Fibroblast of the aortic adventitia (primary cell): ENCODE measurements at regions not wholly inside any gene's neighbourhood (a gene's known extent, or its start where the extent isn't known, plus 50 kb on each side); places are given as distances from the start of the nearest gene placed in this dataset.
"Not testable (repeated sequence)": the region's sequence is repeated elsewhere in the genome, so short reads cannot be mapped to it uniquely, and the experiment has no call there.

ENCODE experiments used
- DNase-seq: peaks from one replicate; pipeline ENCODE4 v3.0.0-alpha.2; 2010; ENCODE audit warnings: low read depth
- H3K4me3 ChIP-seq: 2 replicates; pipeline ENCODE4 v1.5.1; 2011; ENCODE audit warnings: low read depth, mild to moderate bottlenecking, control low read depth, low read length, moderate library complexity
- TF ChIP-seq, protein P1 (sequence below): IDR thresholded peaks from 2 replicates; pipeline ENCODE4 v1.5.1; 2011; ENCODE audit warnings: mild to moderate bottlenecking, low read length, control low read depth, inconsistent platforms; ENCODE audit not compliant: insufficient read depth

DNA sequence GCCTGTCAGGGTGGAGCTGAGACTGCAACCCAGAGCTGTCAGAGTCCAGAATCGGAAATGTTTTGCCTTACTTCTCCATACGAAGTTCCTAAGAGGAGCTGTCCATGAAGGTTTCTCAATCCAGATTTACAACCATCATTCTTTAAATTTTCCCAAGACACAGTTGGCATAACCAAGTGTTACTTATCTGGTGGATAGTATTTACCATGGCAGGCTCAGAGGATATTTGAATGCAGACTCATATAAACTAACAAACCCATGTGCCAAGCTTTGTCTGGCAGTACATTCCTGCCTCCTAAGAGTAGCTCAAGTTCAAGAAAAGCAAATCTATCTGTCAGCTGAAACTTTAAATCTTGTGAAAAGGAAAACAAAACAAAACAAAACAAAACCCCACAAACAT is 267.9 kb downstream of the ZNF326 start:
- peak; percentile 23 for DNase-seq
- no peak overlapping the region for H3K4me3 ChIP-seq
- TF ChIP-seq, protein P1, sequence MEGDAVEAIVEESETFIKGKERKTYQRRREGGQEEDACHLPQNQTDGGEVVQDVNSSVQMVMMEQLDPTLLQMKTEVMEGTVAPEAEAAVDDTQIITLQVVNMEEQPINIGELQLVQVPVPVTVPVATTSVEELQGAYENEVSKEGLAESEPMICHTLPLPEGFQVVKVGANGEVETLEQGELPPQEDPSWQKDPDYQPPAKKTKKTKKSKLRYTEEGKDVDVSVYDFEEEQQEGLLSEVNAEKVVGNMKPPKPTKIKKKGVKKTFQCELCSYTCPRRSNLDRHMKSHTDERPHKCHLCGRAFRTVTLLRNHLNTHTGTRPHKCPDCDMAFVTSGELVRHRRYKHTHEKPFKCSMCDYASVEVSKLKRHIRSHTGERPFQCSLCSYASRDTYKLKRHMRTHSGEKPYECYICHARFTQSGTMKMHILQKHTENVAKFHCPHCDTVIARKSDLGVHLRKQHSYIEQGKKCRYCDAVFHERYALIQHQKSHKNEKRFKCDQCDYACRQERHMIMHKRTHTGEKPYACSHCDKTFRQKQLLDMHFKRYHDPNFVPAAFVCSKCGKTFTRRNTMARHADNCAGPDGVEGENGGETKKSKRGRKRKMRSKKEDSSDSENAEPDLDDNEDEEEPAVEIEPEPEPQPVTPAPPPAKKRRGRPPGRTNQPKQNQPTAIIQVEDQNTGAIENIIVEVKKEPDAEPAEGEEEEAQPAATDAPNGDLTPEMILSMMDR = no peak

DNA sequence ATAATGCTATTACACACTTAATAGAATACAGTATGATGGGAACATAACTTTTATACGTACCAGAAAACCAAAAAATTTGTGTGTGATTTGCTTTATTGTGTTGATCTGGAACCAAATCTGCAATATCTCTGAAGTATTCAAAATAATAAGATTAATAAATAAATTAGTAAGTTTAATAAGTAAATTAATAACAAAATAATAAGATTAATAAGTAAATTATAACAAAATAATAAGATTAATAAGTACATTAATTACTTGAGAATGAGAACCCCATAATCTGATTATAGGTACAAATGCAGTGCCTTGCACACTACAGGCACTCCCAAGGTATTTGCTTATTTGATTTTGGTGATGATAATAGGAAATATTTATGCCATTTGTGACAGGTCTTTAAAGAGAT is 267.4 kb downstream of the ZNF326 start:
- no peak for DNase-seq
- H3K4me3 ChIP-seq = no peak overlapping the region
- TF ChIP-seq, protein P1 = no peak

DNA sequence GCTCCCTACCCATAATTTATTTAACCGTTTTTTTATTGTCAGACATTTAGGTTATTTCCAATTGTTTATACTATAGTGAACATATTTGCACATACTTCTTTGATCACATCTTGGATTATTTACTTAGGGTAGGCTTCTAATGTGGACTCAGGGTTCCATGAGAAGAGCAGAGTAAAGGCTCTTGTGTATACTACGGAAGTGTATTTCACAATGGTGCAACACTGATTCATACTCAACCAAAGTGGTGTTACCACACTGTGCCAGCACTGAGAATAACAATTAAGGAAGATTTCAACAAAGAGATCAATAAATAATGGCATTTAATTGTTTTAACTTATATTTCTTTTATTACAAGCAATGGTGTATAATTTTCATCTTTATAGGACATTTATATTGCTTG is 251.2 kb downstream of the ZNF326 start:
- TF ChIP-seq, protein P1 = no peak
- DNase-seq = no peak
- H3K4me3 ChIP-seq = no peak overlapping the region

DNA sequence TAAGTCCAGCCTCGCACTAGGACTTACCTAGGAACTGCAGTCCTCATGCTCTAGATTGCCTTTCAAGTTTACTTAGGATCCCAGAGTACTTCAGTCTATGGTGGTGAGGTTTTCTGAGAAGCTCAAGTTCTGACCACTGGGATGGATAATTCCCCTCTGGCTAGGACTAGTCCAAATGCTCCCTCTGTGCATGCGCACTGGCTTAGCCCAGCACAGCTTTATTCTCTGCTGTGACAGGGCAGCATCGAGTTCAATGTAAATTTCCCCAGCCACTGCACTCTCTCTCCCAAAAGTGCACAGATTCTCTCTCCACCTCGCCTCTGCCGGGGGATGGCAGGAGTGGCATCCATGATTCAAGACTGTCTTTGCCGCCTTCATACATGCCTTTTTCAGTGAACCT is 241.6 kb downstream of the ZNF326 start:
- H3K4me3 ChIP-seq = no peak overlapping the region
- TF ChIP-seq, protein P1 = no peak
- no peak for DNase-seq

DNA sequence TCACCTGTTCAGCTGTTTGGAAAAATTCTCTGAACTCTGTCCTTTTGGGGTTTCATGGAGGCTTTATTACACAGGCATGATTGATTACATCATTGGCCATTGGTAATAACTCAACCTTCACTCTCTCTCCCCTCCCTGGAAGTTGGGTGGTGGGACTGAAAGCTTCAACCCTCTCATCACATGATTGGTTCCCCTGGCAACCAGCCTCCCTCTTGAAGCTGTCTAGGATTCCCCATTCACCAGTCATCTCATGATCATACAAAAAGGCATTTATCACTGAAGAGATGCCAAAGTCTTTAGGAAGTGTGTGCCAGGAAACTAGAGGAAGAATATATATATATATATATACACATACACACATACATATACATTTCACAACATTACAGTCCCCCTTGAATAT is 228.5 kb downstream of the ZNF326 start:
- TF ChIP-seq, protein P1 = no peak
- no peak overlapping the region for H3K4me3 ChIP-seq

DNA sequence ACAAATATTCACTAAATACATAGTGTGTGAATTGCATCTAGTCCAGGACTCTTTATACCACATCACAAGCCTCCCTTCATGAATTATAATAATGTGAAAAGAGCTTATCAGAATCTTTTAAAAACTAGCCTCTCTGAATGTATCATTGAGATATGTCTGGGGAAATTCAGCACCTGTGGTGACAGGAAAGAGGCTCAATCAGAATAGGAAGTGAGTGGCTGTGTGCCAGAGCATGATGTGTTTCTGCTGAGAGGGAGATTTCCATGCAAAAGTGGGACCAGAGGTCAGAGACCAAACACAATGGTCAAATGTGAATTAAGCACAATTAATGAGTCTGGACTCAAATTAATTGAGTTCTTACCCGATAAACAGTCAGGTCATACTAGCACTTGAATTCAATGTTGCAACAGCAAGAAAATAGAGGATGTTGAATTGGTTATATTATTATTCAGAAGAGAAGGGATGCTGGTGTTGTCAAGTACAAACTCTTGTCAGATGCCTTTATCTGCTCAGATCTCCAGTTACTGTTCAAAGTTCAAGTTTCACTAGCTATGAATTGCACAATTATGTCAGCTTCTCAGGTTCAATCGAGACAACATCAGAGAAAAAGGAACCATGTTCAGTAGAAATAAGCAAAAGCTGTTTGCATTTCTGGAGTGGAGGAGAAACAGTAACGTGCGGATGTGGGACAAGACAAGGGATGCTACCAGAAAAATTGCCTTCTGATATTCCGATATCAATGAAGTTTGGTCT is 226.2 kb downstream of the ZNF326 start:
- TF ChIP-seq, protein P1 = no peak
- DNase-seq = no peak
- no peak overlapping the region for H3K4me3 ChIP-seq

More for the DNA sequence above, 228.5 kb downstream of the ZNF326 start:
- no peak for DNase-seq

DNA sequence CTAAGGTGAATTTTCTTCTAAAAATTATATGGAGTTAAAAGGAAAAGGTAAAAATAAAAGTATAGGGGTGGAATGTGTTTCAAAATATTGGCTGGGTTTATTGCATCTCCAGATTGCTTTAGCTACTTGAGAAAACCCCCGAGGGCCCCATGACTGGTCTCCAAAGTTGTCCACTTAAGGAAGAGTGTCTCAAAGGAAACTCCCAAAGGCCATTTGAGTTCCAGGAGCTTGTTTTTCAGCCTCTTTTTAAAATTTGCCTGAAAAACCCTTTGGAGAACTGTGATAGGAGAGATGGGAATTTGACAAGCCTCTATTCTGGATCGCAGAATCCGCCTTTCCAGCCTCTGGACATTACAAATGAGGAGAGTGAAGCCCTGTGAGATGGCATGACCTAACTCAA is 225.6 kb downstream of the ZNF326 start:
- H3K4me3 ChIP-seq = no peak overlapping the region
- no peak for DNase-seq
- TF ChIP-seq, protein P1 = no peak

DNA sequence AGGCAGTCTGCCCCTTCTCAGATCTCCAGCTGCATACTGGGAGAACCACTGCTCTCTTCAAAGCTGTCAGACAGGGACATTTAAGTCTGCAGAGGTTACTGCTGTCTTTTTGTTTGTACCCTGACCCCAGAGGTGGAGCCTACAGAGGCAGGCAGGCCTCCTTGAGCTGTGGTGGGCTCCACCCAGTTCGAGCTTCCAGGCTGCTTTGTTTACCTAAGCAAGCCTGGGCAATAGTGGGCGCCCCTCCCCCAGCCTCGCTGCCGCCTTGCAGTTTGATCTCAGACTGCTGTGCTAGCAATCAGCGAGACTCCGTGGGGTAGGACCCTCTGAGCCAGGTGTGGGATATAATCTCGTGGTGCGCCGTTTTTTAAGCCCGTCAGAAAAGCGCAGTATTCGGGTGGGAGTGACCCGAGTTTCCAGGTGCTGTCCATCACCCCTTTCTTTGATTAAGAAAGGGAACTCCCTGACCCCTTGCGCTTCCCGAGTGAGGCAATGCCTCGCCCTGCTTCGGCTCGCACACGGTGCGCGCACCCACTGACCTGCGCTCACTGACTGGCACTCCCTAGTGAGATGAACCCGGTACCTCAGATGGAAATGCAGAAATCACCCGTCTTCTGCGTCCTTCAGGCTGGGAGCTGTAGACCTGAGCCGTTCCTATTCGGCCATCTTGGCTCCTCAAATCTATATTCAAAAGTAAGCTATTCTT is 224.4 kb downstream of the ZNF326 start:
- not testable (repeated sequence) for DNase-seq, H3K4me3 ChIP-seq
